ENCODE measurements at regions not wholly inside any gene's neighbourhood (a gene's known extent, or its start where the extent isn't known, plus 50 kb on each side); places are given as distances from the start of the nearest gene placed in this dataset.

GRCh38 chr11:19450282-19450681, 209.5 kb upstream of the E2F8 start:
- Histone ChIP-seq H3K9me3 (no peaks in the 10 kb centered on the region), H3K27ac (no peak overlapping the region), H3K36me3 (no peaks in the 10 kb centered on the region), H3K27me3 (no peaks in the 10 kb centered on the region), H3K4me3 (no peak overlapping the region), H3K4me1 (no peaks in the 10 kb centered on the region)
- TF ChIP-seq CTCF (IDR thresholded peaks at IDR 0.05): no peak
- DNase-seq (ENCODE audit: low spot score): no peak

GRCh38 chr11:19448651-19449050, 207.9 kb upstream of the E2F8 start:
- H3K4me3 ChIP-seq: no peak overlapping the region
- DNase-seq (ENCODE audit: low spot score): no peak
- H3K27ac ChIP-seq: no peak overlapping the region

GRCh38 chr11:19447150-19447566, 206.4 kb upstream of the E2F8 start:
- Histone ChIP-seq H3K27ac (no peak overlapping the region), H3K4me3 (no peak overlapping the region), H3K27me3 (no peaks in the 10 kb centered on the region), H3K9me3 (no peaks in the 10 kb centered on the region), H3K4me1 (peaks cover 0 to 6% of the 10 kb centered on the region in 2 donors), H3K36me3 (no peaks in the 10 kb centered on the region)
- TF ChIP-seq CTCF (IDR thresholded peaks at IDR 0.05): no peak
- no peak for DNase-seq (ENCODE audit: low spot score)

More at GRCh38 chr11:19448651-19449050, 207.9 kb upstream of the E2F8 start:
- Histone ChIP-seq H3K36me3 (no peaks in the 10 kb centered on the region), H3K9me3 (no peaks in the 10 kb centered on the region), H3K4me1 (no peaks in the 10 kb centered on the region), H3K27me3 (no peaks in the 10 kb centered on the region)
- TF ChIP-seq CTCF (IDR thresholded peaks at IDR 0.05): no peak

GRCh38 chr11:19445771-19446170, 205.0 kb upstream of the E2F8 start:
- no peaks in the 10 kb centered on the region for H3K36me3 ChIP-seq

GRCh38 chr11:19444231-19444630, 203.5 kb upstream of the E2F8 start:
- no peak for TF ChIP-seq CTCF (IDR thresholded peaks at IDR 0.05)
- peaks cover 0 to 21% of the 10 kb centered on the region in 2 donors for H3K4me1 ChIP-seq
- DNase-seq (ENCODE audit: low spot score): no peak
- no peak overlapping the region for H3K4me3 ChIP-seq
- no peaks in the 10 kb centered on the region for H3K27me3 ChIP-seq
- no peak overlapping the region for H3K27ac ChIP-seq
- no peaks in the 10 kb centered on the region for H3K9me3 ChIP-seq
- H3K36me3 ChIP-seq: no peaks in the 10 kb centered on the region

More at GRCh38 chr11:19445771-19446170, 205.0 kb upstream of the E2F8 start:
- no peak overlapping the region for H3K27ac ChIP-seq
- no peak overlapping the region for H3K4me3 ChIP-seq
- TF ChIP-seq CTCF (IDR thresholded peaks at IDR 0.05): no peak
- H3K4me1 ChIP-seq: peaks cover 0 to 19% of the 10 kb centered on the region in 2 donors
- H3K9me3 ChIP-seq: no peaks in the 10 kb centered on the region
- no peaks in the 10 kb centered on the region for H3K27me3 ChIP-seq
- no peak for DNase-seq (ENCODE audit: low spot score)

- no peaks in the 10 kb centered on the region for H3K36me3 ChIP-seq
- H3K27ac ChIP-seq: peak overlapping the region; percentile 46 to 82
- no peak for DNase-seq (ENCODE audit: low spot score)
- TF ChIP-seq CTCF (IDR thresholded peaks at IDR 0.05): no peak
- no peak overlapping the region for H3K4me3 ChIP-seq
- H3K9me3 ChIP-seq: no peaks in the 10 kb centered on the region
- no peaks in the 10 kb centered on the region for H3K27me3 ChIP-seq
- H3K4me1 ChIP-seq: peaks cover 0 to 21% of the 10 kb centered on the region in 2 donors
Observed at GRCh38 chr11:19442554-19442910, 201.8 kb upstream of the E2F8 start.

Data from right atrium auricular region (tissue), 2 donors.